IPS-18a (cell line): ENCODE measurements at regions not wholly inside any gene's neighbourhood (a gene's known extent, or its start where the extent isn't known, plus 50 kb on each side); places are given as distances from the start of the nearest gene placed in this dataset.

Experiments used
- H3K27ac ChIP-seq: one replicate; pipeline ENCODE4 v1.5.1; 2013; ENCODE audit warnings: low read length
- H3K27me3 ChIP-seq: one replicate; pipeline ENCODE4 v1.6.1; 2013; ENCODE audit warnings: mild to moderate bottlenecking, low read length; ENCODE audit not compliant: control insufficient read depth, insufficient read depth
- H3K36me3 ChIP-seq: one replicate; pipeline ENCODE4 v1.6.1; 2013; ENCODE audit warnings: low read depth, low read length; ENCODE audit not compliant: control insufficient read depth
- H3K4me1 ChIP-seq: one replicate; pipeline ENCODE4 v1.6.1; 2013; ENCODE audit warnings: low read depth, low read length; ENCODE audit not compliant: control insufficient read depth
- H3K4me3 ChIP-seq: one replicate; pipeline ENCODE4 v1.5.1; 2013; ENCODE audit warnings: low read length
- H3K9ac ChIP-seq: one replicate; pipeline ENCODE4 v1.6.1; 2013; ENCODE audit warnings: mild to moderate bottlenecking, low read length, moderate library complexity
- H3K9me3 ChIP-seq: one replicate; pipeline ENCODE4 v1.6.1; 2013; ENCODE audit warnings: low read depth, low read length; ENCODE audit not compliant: control insufficient read depth

DNA sequence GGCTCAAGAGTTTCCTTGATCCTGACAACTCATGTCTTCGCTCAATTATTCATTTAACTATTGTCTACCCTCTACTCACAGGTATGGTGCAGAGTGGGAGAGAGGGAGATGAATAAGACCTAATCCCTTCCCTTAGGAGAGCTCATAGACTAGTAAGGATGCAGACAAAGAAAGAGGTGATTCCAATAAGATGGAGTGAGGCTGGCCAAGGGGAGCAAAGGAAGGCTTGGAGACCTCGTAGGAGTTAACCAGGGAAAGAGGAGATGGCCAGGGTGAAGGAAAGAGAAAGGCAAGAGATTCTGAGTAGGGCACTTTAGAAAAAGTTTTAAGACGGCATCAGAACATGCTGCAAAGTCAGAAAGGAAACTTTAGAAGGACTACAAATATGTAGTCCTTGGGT, 588.5 kb downstream of the VRK1 start:
- Histone ChIP-seq H3K9ac (no peak overlapping the region), H3K27me3 (no peaks in the 10 kb centered on the region), H3K4me1 (peaks cover 37% of the 10 kb centered on the region), H3K4me3 (no peak overlapping the region), H3K27ac (no peak overlapping the region), H3K9me3 (no peaks in the 10 kb centered on the region), H3K36me3 (no peaks in the 10 kb centered on the region)

- Histone ChIP-seq H3K9me3 (no peaks in the 10 kb centered on the region), H3K36me3 (no peaks in the 10 kb centered on the region), H3K27ac (no peak overlapping the region), H3K4me1 (peaks cover 27% of the 10 kb centered on the region), H3K27me3 (no peaks in the 10 kb centered on the region), H3K9ac (no peak overlapping the region), H3K4me3 (no peak overlapping the region)
These were observed 590.2 kb downstream of the VRK1 start for GRCh38 chr14:97387252-97387874.

- Histone ChIP-seq H3K36me3 (no peaks in the 10 kb centered on the region), H3K9ac (no peak overlapping the region), H3K4me3 (no peak overlapping the region), H3K27ac (no peak overlapping the region), H3K27me3 (no peaks in the 10 kb centered on the region), H3K4me1 (peaks cover 17% of the 10 kb centered on the region), H3K9me3 (no peaks in the 10 kb centered on the region)
These were observed 591.2 kb downstream of the VRK1 start for GRCh38 chr14:97388408-97388807.

- no peaks in the 10 kb centered on the region for H3K27me3 ChIP-seq
- H3K36me3 ChIP-seq: no peaks in the 10 kb centered on the region
- no peaks in the 10 kb centered on the region for H3K9me3 ChIP-seq
- peaks cover 13% of the 10 kb centered on the region for H3K4me1 ChIP-seq
- no peak overlapping the region for H3K27ac ChIP-seq
- no peak overlapping the region for H3K9ac ChIP-seq
- H3K4me3 ChIP-seq: no peak overlapping the region
These were observed 593.0 kb downstream of the VRK1 start for GRCh38 chr14:97390096-97390724.

GRCh38 chr14:97393244-97393643, 596.1 kb downstream of the VRK1 start:
- H3K9ac ChIP-seq: no peak overlapping the region
- no peaks in the 10 kb centered on the region for H3K27me3 ChIP-seq

DNA sequence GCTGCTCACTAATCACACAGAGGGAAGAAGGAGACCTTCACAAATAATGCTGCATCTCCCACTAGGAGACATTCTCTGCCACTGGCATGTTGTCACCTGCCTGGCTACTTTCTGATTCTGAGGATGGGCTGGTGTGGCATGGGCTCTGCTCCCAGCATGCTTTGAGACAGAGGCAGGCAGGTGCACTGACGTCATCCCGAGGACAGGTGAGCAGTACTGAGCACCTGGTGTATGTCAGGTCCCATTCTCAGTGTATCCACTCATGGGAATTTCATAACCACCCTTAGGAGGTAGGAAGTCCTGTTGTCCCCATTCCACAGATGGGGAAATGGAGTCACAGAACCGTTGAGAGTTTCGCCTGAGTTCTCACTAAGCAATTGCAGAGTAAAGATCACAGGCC, 597.9 kb downstream of the VRK1 start:
- no peak overlapping the region for H3K9ac ChIP-seq
- no peak overlapping the region for H3K4me3 ChIP-seq
- H3K27me3 ChIP-seq: no peaks in the 10 kb centered on the region
- H3K4me1 ChIP-seq: no peaks in the 10 kb centered on the region
- H3K27ac ChIP-seq: no peak overlapping the region
- H3K9me3 ChIP-seq: no peaks in the 10 kb centered on the region
- no peaks in the 10 kb centered on the region for H3K36me3 ChIP-seq

More at GRCh38 chr14:97393244-97393643, 596.1 kb downstream of the VRK1 start:
- no peaks in the 10 kb centered on the region for H3K9me3 ChIP-seq
- no peak overlapping the region for H3K27ac ChIP-seq
- H3K4me3 ChIP-seq: no peak overlapping the region
- H3K4me1 ChIP-seq: no peaks in the 10 kb centered on the region
- no peaks in the 10 kb centered on the region for H3K36me3 ChIP-seq

- Histone ChIP-seq H3K4me3 (no peak overlapping the region), H3K27ac (no peak overlapping the region), H3K9me3 (no peaks in the 10 kb centered on the region), H3K36me3 (no peaks in the 10 kb centered on the region), H3K9ac (no peak overlapping the region), H3K27me3 (no peaks in the 10 kb centered on the region), H3K4me1 (no peaks in the 10 kb centered on the region)
These were observed 604.5 kb downstream of the VRK1 start for GRCh38 chr14:97401714-97402113.

DNA sequence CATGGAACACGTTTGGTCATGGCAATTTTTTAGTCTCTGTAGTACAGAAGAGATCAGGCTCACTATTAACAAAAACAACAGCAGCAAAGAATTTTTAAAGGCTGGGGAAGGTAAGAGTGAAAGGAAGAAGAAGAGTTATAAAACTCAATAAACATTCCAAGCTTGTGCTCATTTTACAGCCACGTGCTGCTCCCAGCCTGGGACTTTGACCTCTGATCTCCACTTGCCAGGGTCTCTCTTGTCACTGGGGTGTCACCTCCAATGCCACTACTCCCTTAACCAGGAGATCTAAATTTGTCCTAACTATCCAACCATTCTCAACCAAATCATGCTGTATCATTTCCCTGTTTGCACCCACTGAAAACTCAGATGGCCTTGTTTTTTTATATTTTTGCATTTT, 605.1 kb downstream of the VRK1 start:
- no peak overlapping the region for H3K4me3 ChIP-seq
- no peaks in the 10 kb centered on the region for H3K4me1 ChIP-seq
- no peaks in the 10 kb centered on the region for H3K9me3 ChIP-seq
- no peak overlapping the region for H3K9ac ChIP-seq
- H3K27me3 ChIP-seq: no peaks in the 10 kb centered on the region
- H3K27ac ChIP-seq: no peak overlapping the region
- no peaks in the 10 kb centered on the region for H3K36me3 ChIP-seq

GRCh38 chr14:97407701-97408407, 610.7 kb downstream of the VRK1 start:
- no peak overlapping the region for H3K27ac ChIP-seq
- H3K9ac ChIP-seq: no peak overlapping the region
- H3K36me3 ChIP-seq: no peaks in the 10 kb centered on the region
- no peaks in the 10 kb centered on the region for H3K9me3 ChIP-seq
- H3K4me3 ChIP-seq: no peak overlapping the region
- H3K27me3 ChIP-seq: peaks cover 28% of the 10 kb centered on the region
- H3K4me1 ChIP-seq: peaks cover 37% of the 10 kb centered on the region

GRCh38 chr14:97408503-97408902, 611.3 kb downstream of the VRK1 start:
- Histone ChIP-seq H3K9me3 (no peaks in the 10 kb centered on the region), H3K4me1 (peaks cover 44% of the 10 kb centered on the region), H3K9ac (no peak overlapping the region), H3K36me3 (no peaks in the 10 kb centered on the region), H3K27me3 (peaks cover 32% of the 10 kb centered on the region), H3K4me3 (no peak overlapping the region), H3K27ac (no peak overlapping the region)

DNA sequence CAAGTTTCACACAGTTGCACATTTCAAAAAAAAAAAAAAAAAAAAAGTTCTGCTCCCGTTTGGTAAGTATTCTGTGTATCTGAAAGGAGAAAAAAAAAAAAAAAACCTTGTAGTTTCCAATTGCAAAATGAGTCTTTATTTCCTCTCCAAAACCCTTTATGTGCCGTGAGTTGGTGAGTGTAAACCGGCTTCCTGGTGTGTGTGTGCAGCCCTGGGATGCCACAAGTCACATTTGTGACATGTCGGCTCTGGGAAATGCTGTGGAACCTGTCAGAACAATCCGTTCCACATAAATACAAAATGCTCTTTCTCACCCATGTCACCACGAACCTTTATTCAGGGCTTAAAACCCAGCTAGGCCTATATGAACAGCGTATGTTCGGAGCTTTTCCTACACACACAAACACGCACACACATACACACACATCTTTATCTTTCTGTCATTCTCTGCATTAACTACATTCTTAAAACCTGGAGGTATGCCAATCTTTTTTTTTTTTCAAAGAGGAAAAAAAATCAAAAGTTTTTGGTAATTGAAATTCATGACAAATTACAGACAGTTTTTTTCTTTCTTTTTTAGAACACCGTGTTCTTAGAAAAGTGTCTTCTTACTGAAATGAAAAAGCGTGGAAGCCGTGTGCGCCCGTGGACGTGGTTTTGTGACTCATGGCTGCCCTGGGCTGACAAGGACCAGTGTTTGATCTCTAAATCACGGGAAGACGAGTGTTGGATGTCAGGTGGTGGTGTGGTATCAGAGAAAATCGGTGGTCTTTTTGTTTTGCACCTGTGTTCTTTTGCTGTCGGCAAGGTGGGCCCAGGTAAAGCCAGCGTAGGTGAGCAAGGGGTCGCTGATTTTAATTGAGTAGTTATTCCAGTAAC, 612.0 kb downstream of the VRK1 start:
- Histone ChIP-seq H3K27me3 (peaks cover 32% of the 10 kb centered on the region), H3K4me1 (peaks cover 51% of the 10 kb centered on the region), H3K36me3 (no peaks in the 10 kb centered on the region), H3K9me3 (no peaks in the 10 kb centered on the region), H3K27ac (no peak overlapping the region), H3K4me3 (no peak overlapping the region), H3K9ac (no peak overlapping the region)
